ENCODE measurements at regions not wholly inside any gene's neighbourhood (a gene's known extent, or its start where the extent isn't known, plus 50 kb on each side); places are given as distances from the start of the nearest gene placed in this dataset.
"Not testable (repeated sequence)": the region's sequence is repeated elsewhere in the genome, so short reads cannot be mapped to it uniquely, and the experiment has no call there.

GRCh38 chr2:87669633-87670231 lies 78.2 kb upstream of the PLGLB2 start:
- not testable (repeated sequence) for H2AFZ ChIP-seq (ENCODE audit: low read length); H3K4me1 ChIP-seq (ENCODE audit: low read length); H3K79me2 ChIP-seq (ENCODE audit: low read length); DNase-seq; H3K27me3 ChIP-seq (ENCODE audit: low read length); H3K4me3 ChIP-seq (ENCODE audit: low read length); H3K9me3 ChIP-seq (ENCODE audit: low read length); H3K36me3 ChIP-seq (ENCODE audit: insufficient read depth, low read length); H3K27ac ChIP-seq (ENCODE audit: low read length); H3K4me2 ChIP-seq (ENCODE audit: low read depth, low read length, poor library complexity, severe bottlenecking); H3K9me2 ChIP-seq (replicated peaks; ENCODE audit: insufficient read depth, low read length); H3K9ac ChIP-seq (ENCODE audit: low read length); H4K20me1 ChIP-seq (ENCODE audit: insufficient read depth, low read depth, low read length)

GRCh38 chr2:87672404-87672803 lies 75.5 kb upstream of the PLGLB2 start:
- not testable (repeated sequence) for H3K4me2 ChIP-seq (ENCODE audit: low read depth, low read length, poor library complexity, severe bottlenecking); H2AFZ ChIP-seq (ENCODE audit: low read length); H3K27me3 ChIP-seq (ENCODE audit: low read length); H4K20me1 ChIP-seq (ENCODE audit: insufficient read depth, low read depth, low read length); H3K27ac ChIP-seq (ENCODE audit: low read length); H3K9me3 ChIP-seq (ENCODE audit: low read length); H3K79me2 ChIP-seq (ENCODE audit: low read length); H3K9me2 ChIP-seq (replicated peaks; ENCODE audit: insufficient read depth, low read length); H3K9ac ChIP-seq (ENCODE audit: low read length); H3K4me1 ChIP-seq (ENCODE audit: low read length); DNase-seq; H3K36me3 ChIP-seq (ENCODE audit: insufficient read depth, low read length); H3K4me3 ChIP-seq (ENCODE audit: low read length)

GRCh38 chr2:87674729-87675128 lies 73.2 kb upstream of the PLGLB2 start:
- H3K9me2 ChIP-seq (replicated peaks; ENCODE audit: insufficient read depth, low read length); H4K20me1 ChIP-seq (ENCODE audit: insufficient read depth, low read depth, low read length); H3K4me1 ChIP-seq (ENCODE audit: low read length); H3K27ac ChIP-seq (ENCODE audit: low read length); H3K9ac ChIP-seq (ENCODE audit: low read length); H3K79me2 ChIP-seq (ENCODE audit: low read length); H3K4me3 ChIP-seq (ENCODE audit: low read length); H3K9me3 ChIP-seq (ENCODE audit: low read length); H2AFZ ChIP-seq (ENCODE audit: low read length); DNase-seq; H3K4me2 ChIP-seq (ENCODE audit: low read depth, low read length, poor library complexity, severe bottlenecking); H3K36me3 ChIP-seq (ENCODE audit: insufficient read depth, low read length); H3K27me3 ChIP-seq (ENCODE audit: low read length): not testable (repeated sequence)

- H3K4me3 ChIP-seq (ENCODE audit: low read length); DNase-seq; H3K9me2 ChIP-seq (replicated peaks; ENCODE audit: insufficient read depth, low read length); H3K79me2 ChIP-seq (ENCODE audit: low read length); H2AFZ ChIP-seq (ENCODE audit: low read length); H3K4me2 ChIP-seq (ENCODE audit: low read depth, low read length, poor library complexity, severe bottlenecking); H3K4me1 ChIP-seq (ENCODE audit: low read length); H4K20me1 ChIP-seq (ENCODE audit: insufficient read depth, low read depth, low read length); H3K9me3 ChIP-seq (ENCODE audit: low read length); H3K9ac ChIP-seq (ENCODE audit: low read length); H3K27me3 ChIP-seq (ENCODE audit: low read length); H3K27ac ChIP-seq (ENCODE audit: low read length); H3K36me3 ChIP-seq (ENCODE audit: insufficient read depth, low read length): not testable (repeated sequence)
Observed at GRCh38 chr2:87675487-87675886, 72.4 kb upstream of the PLGLB2 start.

GRCh38 chr2:87677421-87677923 lies 70.4 kb upstream of the PLGLB2 start:
- not testable (repeated sequence) for H2AFZ ChIP-seq (ENCODE audit: low read length); H3K9me3 ChIP-seq (ENCODE audit: low read length); H3K79me2 ChIP-seq (ENCODE audit: low read length); H3K4me2 ChIP-seq (ENCODE audit: low read depth, low read length, poor library complexity, severe bottlenecking); H3K27ac ChIP-seq (ENCODE audit: low read length); H3K9ac ChIP-seq (ENCODE audit: low read length); H3K36me3 ChIP-seq (ENCODE audit: insufficient read depth, low read length); H3K27me3 ChIP-seq (ENCODE audit: low read length); H4K20me1 ChIP-seq (ENCODE audit: insufficient read depth, low read depth, low read length); H3K4me3 ChIP-seq (ENCODE audit: low read length); H3K4me1 ChIP-seq (ENCODE audit: low read length); H3K9me2 ChIP-seq (replicated peaks; ENCODE audit: insufficient read depth, low read length)
- peak; percentile 22 for DNase-seq

GRCh38 chr2:87678742-87679173 lies 69.1 kb upstream of the PLGLB2 start:
- H3K9ac ChIP-seq (ENCODE audit: low read length); H3K9me2 ChIP-seq (replicated peaks; ENCODE audit: insufficient read depth, low read length); H3K27me3 ChIP-seq (ENCODE audit: low read length); H3K9me3 ChIP-seq (ENCODE audit: low read length); H3K4me1 ChIP-seq (ENCODE audit: low read length); H3K79me2 ChIP-seq (ENCODE audit: low read length); H3K36me3 ChIP-seq (ENCODE audit: insufficient read depth, low read length); H2AFZ ChIP-seq (ENCODE audit: low read length); H3K4me3 ChIP-seq (ENCODE audit: low read length); H4K20me1 ChIP-seq (ENCODE audit: insufficient read depth, low read depth, low read length); H3K27ac ChIP-seq (ENCODE audit: low read length); H3K4me2 ChIP-seq (ENCODE audit: low read depth, low read length, poor library complexity, severe bottlenecking); DNase-seq: not testable (repeated sequence)

- H3K9ac ChIP-seq (ENCODE audit: low read length); H3K36me3 ChIP-seq (ENCODE audit: insufficient read depth, low read length); H3K79me2 ChIP-seq (ENCODE audit: low read length); H3K4me2 ChIP-seq (ENCODE audit: low read depth, low read length, poor library complexity, severe bottlenecking); H3K27me3 ChIP-seq (ENCODE audit: low read length); H3K4me1 ChIP-seq (ENCODE audit: low read length); H3K4me3 ChIP-seq (ENCODE audit: low read length); H3K27ac ChIP-seq (ENCODE audit: low read length); H3K9me2 ChIP-seq (replicated peaks; ENCODE audit: insufficient read depth, low read length); H3K9me3 ChIP-seq (ENCODE audit: low read length); DNase-seq; H4K20me1 ChIP-seq (ENCODE audit: insufficient read depth, low read depth, low read length); H2AFZ ChIP-seq (ENCODE audit: low read length): not testable (repeated sequence)
Observed at GRCh38 chr2:87679950-87680349, 67.9 kb upstream of the PLGLB2 start.

GRCh38 chr2:87680691-87681090 lies 67.2 kb upstream of the PLGLB2 start:
- peak; percentile 44 for DNase-seq
- not testable (repeated sequence) for H3K9me3 ChIP-seq (ENCODE audit: low read length); H2AFZ ChIP-seq (ENCODE audit: low read length); H3K36me3 ChIP-seq (ENCODE audit: insufficient read depth, low read length); H3K4me1 ChIP-seq (ENCODE audit: low read length); H3K9ac ChIP-seq (ENCODE audit: low read length); H3K4me3 ChIP-seq (ENCODE audit: low read length); H3K9me2 ChIP-seq (replicated peaks; ENCODE audit: insufficient read depth, low read length); H4K20me1 ChIP-seq (ENCODE audit: insufficient read depth, low read depth, low read length); H3K79me2 ChIP-seq (ENCODE audit: low read length); H3K27me3 ChIP-seq (ENCODE audit: low read length); H3K27ac ChIP-seq (ENCODE audit: low read length); H3K4me2 ChIP-seq (ENCODE audit: low read depth, low read length, poor library complexity, severe bottlenecking)

- not testable (repeated sequence) for DNase-seq; H3K79me2 ChIP-seq (ENCODE audit: low read length); H3K4me1 ChIP-seq (ENCODE audit: low read length); H3K4me2 ChIP-seq (ENCODE audit: low read depth, low read length, poor library complexity, severe bottlenecking); H4K20me1 ChIP-seq (ENCODE audit: insufficient read depth, low read depth, low read length); H3K27me3 ChIP-seq (ENCODE audit: low read length); H3K27ac ChIP-seq (ENCODE audit: low read length); H2AFZ ChIP-seq (ENCODE audit: low read length); H3K4me3 ChIP-seq (ENCODE audit: low read length); H3K9ac ChIP-seq (ENCODE audit: low read length); H3K36me3 ChIP-seq (ENCODE audit: insufficient read depth, low read length); H3K9me2 ChIP-seq (replicated peaks; ENCODE audit: insufficient read depth, low read length); H3K9me3 ChIP-seq (ENCODE audit: low read length)
Observed at GRCh38 chr2:87683451-87683850, 64.4 kb upstream of the PLGLB2 start.

All from Karpas-422 (cell line).